ENCODE measurements at regions not wholly inside any gene's neighbourhood (a gene's known extent, or its start where the extent isn't known, plus 50 kb on each side); places are given as distances from the start of the nearest gene placed in this dataset.

GRCh38 chr3:194013928-194014327 is 122.0 kb upstream of the HES1 start:
- DNase-seq (ENCODE audit: low read depth), result no peak
- TF ChIP-seq, protein P1, sequence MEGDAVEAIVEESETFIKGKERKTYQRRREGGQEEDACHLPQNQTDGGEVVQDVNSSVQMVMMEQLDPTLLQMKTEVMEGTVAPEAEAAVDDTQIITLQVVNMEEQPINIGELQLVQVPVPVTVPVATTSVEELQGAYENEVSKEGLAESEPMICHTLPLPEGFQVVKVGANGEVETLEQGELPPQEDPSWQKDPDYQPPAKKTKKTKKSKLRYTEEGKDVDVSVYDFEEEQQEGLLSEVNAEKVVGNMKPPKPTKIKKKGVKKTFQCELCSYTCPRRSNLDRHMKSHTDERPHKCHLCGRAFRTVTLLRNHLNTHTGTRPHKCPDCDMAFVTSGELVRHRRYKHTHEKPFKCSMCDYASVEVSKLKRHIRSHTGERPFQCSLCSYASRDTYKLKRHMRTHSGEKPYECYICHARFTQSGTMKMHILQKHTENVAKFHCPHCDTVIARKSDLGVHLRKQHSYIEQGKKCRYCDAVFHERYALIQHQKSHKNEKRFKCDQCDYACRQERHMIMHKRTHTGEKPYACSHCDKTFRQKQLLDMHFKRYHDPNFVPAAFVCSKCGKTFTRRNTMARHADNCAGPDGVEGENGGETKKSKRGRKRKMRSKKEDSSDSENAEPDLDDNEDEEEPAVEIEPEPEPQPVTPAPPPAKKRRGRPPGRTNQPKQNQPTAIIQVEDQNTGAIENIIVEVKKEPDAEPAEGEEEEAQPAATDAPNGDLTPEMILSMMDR (conservative IDR thresholded peaks at IDR 0.05; ENCODE audit: low read depth, low read length), result no peak
- no peak overlapping the region for H3K4me3 ChIP-seq (ENCODE audit: low read length)

GRCh38 chr3:194014756-194015155 is 121.2 kb upstream of the HES1 start:
- no peak for DNase-seq (ENCODE audit: low read depth)
- TF ChIP-seq, protein P1 (conservative IDR thresholded peaks at IDR 0.05; ENCODE audit: low read depth, low read length), result no peak
- H3K4me3 ChIP-seq (ENCODE audit: low read length), result no peak overlapping the region

DNA sequence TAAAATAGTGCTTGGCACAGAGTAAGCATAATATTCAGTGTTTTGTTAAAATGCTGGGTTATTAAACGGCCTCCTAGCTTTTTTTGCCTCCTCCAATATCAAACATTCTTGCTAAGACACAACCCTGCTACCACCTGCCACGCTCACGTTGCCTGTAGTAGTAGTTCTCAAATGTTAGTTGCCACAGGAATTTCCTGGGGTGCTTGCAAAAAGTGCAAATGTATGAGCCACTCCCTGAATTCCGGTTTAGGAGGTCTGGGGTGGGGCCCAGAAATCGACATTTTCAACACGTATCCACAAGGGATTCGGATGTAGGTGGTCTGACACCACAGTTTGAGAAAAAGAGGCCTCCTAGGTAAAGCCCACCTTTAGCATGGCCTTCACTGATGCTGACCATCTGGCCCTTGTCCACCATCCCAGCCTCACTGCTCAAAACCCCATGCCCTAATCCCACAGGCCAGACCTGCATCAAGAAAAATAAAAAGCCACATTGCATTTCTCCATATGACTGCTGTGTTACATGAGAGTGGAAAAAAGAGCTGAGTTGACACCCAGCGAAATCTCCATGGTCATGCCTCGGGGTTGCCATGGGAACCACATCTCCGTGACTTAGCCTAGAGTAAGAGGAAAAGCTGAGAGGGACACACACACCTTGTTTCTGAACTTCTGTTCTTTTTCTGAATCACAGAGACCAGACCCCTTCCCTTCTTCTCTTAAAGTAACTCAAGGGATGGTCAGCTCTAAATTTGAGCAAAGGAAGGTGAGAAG is 116.4 kb upstream of the HES1 start:
- TF ChIP-seq, protein P1 (conservative IDR thresholded peaks at IDR 0.05; ENCODE audit: low read depth, low read length), result no peak
- H3K4me3 ChIP-seq (ENCODE audit: low read length), result no peak overlapping the region
- no peak for DNase-seq (ENCODE audit: low read depth)

DNA sequence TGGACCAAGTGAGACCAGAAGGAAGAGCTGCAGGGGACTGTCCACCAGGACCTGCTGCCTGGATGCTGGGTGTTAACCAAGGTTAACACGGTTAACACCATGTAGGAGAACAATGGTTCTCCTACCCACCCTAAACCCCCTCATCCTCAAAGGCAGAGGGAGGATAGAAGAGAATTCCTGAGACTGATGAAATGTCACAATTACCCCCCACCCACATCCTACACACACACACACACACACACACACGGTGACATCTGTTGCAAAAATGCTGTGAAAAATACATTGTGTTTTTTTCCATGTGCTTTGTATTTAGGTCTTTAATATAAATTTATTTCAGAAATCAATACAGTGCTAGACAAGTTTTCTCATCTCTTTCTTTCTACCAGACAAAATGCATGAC is 113.9 kb upstream of the HES1 start:
- no peak overlapping the region for H3K4me3 ChIP-seq (ENCODE audit: low read length)
- DNase-seq (ENCODE audit: low read depth), result no peak
- TF ChIP-seq, protein P1 (conservative IDR thresholded peaks at IDR 0.05; ENCODE audit: low read depth, low read length), result no peak

DNA sequence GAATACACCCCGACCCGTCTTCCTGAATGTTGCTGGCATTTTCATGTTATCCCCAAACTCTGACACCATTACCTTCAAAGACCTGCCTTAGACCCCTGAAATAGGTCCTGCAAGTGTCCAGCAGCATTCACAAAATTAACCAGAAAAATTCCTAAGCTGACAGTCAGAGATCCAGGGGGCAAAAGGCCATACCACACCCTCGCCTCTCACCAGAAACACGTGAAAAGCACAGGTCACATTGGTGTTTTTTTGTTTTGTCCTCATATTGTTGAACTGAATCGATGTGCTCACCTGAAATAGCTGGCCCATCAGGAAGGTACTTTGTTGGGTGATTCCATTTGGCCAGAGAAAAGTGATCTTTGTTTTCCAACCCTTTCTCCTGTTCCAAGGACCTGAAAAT is 113.1 kb upstream of the HES1 start:
- TF ChIP-seq, protein P1 (conservative IDR thresholded peaks at IDR 0.05; ENCODE audit: low read depth, low read length), result no peak
- no peak for DNase-seq (ENCODE audit: low read depth)
- H3K4me3 ChIP-seq (ENCODE audit: low read length), result no peak overlapping the region

DNA sequence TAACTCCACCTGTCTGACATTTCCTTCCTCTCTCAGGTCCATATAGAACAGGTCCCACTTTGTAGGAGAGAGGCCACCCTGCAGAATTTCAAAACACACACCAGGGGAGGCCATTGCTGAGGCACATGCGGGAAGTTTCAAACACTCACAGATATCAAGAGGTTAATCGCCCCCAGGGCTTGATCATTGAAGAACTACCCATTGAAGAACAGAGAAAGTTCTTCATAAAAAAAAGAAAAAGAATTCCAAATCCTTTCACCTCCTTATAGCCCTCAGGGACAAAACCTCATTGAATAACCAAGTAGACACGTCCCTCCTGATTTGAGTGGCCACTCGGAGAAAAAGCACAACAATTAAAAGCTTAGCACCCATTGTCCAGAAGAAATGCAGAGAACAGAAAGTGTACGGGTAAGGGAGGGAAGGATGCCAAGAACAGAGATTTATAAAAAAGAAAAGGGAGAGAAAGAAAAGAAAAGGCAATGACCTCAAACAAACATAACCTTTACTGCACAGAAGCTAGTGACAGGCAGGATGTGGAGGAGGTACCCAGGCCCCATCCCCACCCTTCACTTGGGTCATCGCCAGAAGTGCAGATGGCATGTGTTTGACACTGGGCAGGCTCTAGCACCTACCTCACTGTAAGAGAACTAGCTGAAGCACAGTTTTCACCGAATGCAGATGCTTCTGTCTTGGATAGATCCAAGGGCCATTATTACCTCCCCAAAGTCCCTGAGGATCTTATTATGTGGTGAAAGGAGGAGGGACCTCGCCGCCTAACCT is 112.3 kb upstream of the HES1 start:
- TF ChIP-seq, protein P1 (conservative IDR thresholded peaks at IDR 0.05; ENCODE audit: low read depth, low read length), result no peak
- no peak for DNase-seq (ENCODE audit: low read depth)
- no peak overlapping the region for H3K4me3 ChIP-seq (ENCODE audit: low read length)
